Natural killer cell treated with Interleukin-12 subunit alpha and Interleukin-12 subunit beta and Interleukin-15 and Interleukin-18, amount 100 ng/mL, for 72 hours (primary cell): ENCODE measurements at regions not wholly inside any gene's neighbourhood (a gene's known extent, or its start where the extent isn't known, plus 50 kb on each side); places are given as distances from the start of the nearest gene placed in this dataset.

Experiments used
- ATAC-seq, 2 donors: fragments of 150-1000 bp; cut with Tn5 transposase in 1 of 2; sonication (Bioruptor Pico), chemical (Tn5 transposase) in 1 of 2; 2 replicates each; pipeline ENCODE4 v1.10.0; 2021
- DNase-seq: peaks from one replicate; pipeline ENCODE4 v3.0.0; 2022; ENCODE audit warnings: low spot score
- H3K27ac Mint-ChIP-seq, 2 donors: 1 replicate in 1 of 2; 2 replicates in 1 of 2; pipeline ENCODE4 v1.8.0; 2022; ENCODE audit warnings: mixed read lengths in 2 of 2, mild to moderate bottlenecking in 1 of 2, moderate library complexity in 1 of 2
- H3K27me3 Mint-ChIP-seq, 2 donors: 1 replicate in 1 of 2; 2 replicates in 1 of 2; pipeline ENCODE4 v1.8.0; 2022; ENCODE audit warnings: mixed read lengths in 2 of 2
- H3K36me3 Mint-ChIP-seq: one replicate; pipeline ENCODE4 v1.8.0; 2022; ENCODE audit warnings: mixed read lengths
- H3K4me1 Mint-ChIP-seq, 2 donors: 1 replicate in 1 of 2; 2 replicates in 1 of 2; pipeline ENCODE4 v1.8.0; 2022; ENCODE audit warnings: low read depth in 2 of 2, mixed read lengths in 2 of 2, mild to moderate bottlenecking in 1 of 2
- H3K4me3 Mint-ChIP-seq: one replicate; pipeline ENCODE4 v1.8.0; 2022; ENCODE audit warnings: mixed read lengths
- H3K9me3 Mint-ChIP-seq: 2 replicates; pipeline ENCODE4 v1.8.0; 2022; ENCODE audit warnings: mixed read lengths

GRCh38 chr3:43198791-43199644 is 87.3 kb upstream of the SNRK start:
- Mint-ChIP-seq H3K4me3 (no peak overlapping the region), H3K36me3 (no peaks in the 10 kb centered on the region), H3K9me3 (no peaks in the 10 kb centered on the region), H3K27me3 (peaks cover 0 to 7% of the 10 kb centered on the region in 2 donors), H3K4me1 (peaks cover 6 to 8% of the 10 kb centered on the region in 2 donors), H3K27ac (no peak overlapping the region)
- no peak for ATAC-seq
- no peak for DNase-seq

- H3K4me3 Mint-ChIP-seq, result no peak overlapping the region
- ATAC-seq (no peak), DNase-seq (no peak)
- peaks cover 0 to 7% of the 10 kb centered on the region in 2 donors for H3K27me3 Mint-ChIP-seq
- no peaks in the 10 kb centered on the region for H3K9me3 Mint-ChIP-seq
- no peaks in the 10 kb centered on the region for H3K36me3 Mint-ChIP-seq
- H3K4me1 Mint-ChIP-seq, result peaks cover 9 to 12% of the 10 kb centered on the region in 2 donors
- no peak overlapping the region for H3K27ac Mint-ChIP-seq
These were observed 88.0 kb upstream of the SNRK start for GRCh38 chr3:43198301-43198700.

DNA sequence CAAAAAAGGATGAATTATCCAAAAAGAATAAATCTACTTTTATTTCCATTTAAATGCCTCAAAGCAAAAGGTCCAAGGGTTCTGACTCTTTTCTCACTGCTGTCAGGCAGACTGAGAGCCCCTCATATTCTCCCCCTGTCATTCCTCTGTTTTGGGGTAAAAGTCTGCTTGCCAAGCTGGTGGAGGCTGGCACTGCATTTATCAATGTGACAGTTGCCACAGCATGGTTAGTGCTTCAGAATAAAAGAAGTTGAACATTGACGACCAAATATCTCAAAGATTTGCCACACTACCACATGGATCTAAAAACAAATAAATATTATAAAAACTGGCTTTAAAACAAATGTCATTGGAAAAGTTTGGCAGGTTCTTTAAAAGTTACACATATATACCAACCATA is 89.2 kb upstream of the SNRK start:
- Mint-ChIP-seq H3K27ac (no peak overlapping the region), H3K4me3 (no peak overlapping the region), H3K36me3 (no peaks in the 10 kb centered on the region), H3K27me3 (peaks cover 0 to 7% of the 10 kb centered on the region in 2 donors), H3K9me3 (no peaks in the 10 kb centered on the region), H3K4me1 (peaks cover 9 to 12% of the 10 kb centered on the region in 2 donors)
- DNase-seq (no peak), ATAC-seq (no peak)

DNA sequence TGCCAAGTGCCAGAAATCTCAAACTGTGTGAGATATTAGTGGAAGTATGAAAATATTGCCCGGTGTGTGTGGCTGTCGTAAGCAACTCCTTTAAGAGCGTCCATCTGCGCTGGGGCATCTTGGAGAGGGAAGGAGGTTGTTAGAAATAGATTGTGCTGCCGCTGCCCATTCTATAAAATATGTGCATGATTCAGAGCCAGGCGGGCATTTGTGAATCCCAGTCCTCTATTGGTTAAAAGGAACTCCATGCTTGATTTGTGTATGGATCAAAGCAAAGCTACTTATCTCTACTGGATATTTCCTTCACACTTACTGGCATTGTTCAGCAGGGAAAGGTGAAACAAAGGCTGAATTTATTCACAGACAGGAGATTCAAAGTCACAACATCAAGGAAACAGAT is 89.6 kb upstream of the SNRK start:
- ATAC-seq, result no peak

GRCh38 chr3:43195115-43195498 is 89.2 kb upstream of the POMGNT2 start:
- no peaks in the 10 kb centered on the region for H3K9me3 Mint-ChIP-seq
- H3K4me3 Mint-ChIP-seq, result no peak overlapping the region
- no peaks in the 10 kb centered on the region for H3K36me3 Mint-ChIP-seq
- peaks cover 9 to 12% of the 10 kb centered on the region in 2 donors for H3K4me1 Mint-ChIP-seq
- H3K27ac Mint-ChIP-seq, result peak overlapping the region in 1 of 2 donors; percentile 80
- ATAC-seq, result no peak
- H3K27me3 Mint-ChIP-seq, result no peaks in the 10 kb centered on the region
- no peak for DNase-seq

More for the DNA sequence above, 89.6 kb upstream of the SNRK start:
- no peaks in the 10 kb centered on the region for H3K9me3 Mint-ChIP-seq
- H3K36me3 Mint-ChIP-seq, result no peaks in the 10 kb centered on the region
- DNase-seq, result no peak
- peaks cover 9 to 12% of the 10 kb centered on the region in 2 donors for H3K4me1 Mint-ChIP-seq
- peaks cover 0 to 7% of the 10 kb centered on the region in 2 donors for H3K27me3 Mint-ChIP-seq
- no peak overlapping the region for H3K27ac Mint-ChIP-seq
- no peak overlapping the region for H3K4me3 Mint-ChIP-seq

DNA sequence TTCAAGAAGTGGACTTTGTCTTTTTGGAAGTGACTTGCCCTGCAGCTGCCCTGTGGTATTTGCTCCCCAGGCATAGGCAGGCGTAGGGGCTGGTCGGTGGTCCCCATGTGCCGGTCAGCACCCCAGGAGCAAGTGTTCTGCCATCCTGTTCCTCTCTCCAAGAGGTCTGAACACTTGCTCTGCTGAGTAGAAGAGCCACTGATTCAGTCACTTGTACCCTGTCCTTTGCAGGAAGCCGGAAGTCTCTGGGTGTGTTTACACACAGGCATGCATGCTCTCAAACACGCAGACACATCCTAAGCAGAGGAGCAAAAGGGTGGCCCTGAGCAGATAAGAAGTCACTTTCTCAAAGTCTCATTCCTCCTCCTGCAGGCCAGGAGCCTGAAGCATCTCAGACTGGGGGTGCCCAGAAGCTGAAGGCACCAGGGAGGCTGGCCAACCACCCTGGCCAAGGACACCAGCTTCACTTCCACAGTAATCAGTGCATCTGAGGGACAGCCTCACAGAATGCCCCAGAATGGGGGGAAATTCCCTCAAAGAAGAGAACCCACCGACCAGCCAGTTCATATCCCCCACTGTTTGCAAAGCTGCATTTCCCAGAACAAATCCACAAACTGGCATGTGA is 88.7 kb upstream of the POMGNT2 start:
- no peaks in the 10 kb centered on the region for H3K9me3 Mint-ChIP-seq
- H3K27me3 Mint-ChIP-seq, result no peaks in the 10 kb centered on the region
- no peaks in the 10 kb centered on the region for H3K36me3 Mint-ChIP-seq
- peaks cover 9 to 12% of the 10 kb centered on the region in 2 donors for H3K4me1 Mint-ChIP-seq
- peak overlapping the region; percentile 44 for H3K4me3 Mint-ChIP-seq
- peak overlapping the region; percentile 78 to 80 for H3K27ac Mint-ChIP-seq
- ATAC-seq (peak; percentile 40 to 70), DNase-seq (no peak)

- Mint-ChIP-seq H3K9me3 (no peaks in the 10 kb centered on the region), H3K27ac (peak overlapping the region; percentile 78 to 80), H3K36me3 (no peaks in the 10 kb centered on the region), H3K27me3 (no peaks in the 10 kb centered on the region), H3K4me1 (peaks cover 9 to 12% of the 10 kb centered on the region in 2 donors), H3K4me3 (peak overlapping the region; percentile 44)
- no peak for ATAC-seq
- DNase-seq, result no peak
These were observed 88.2 kb upstream of the POMGNT2 start for GRCh38 chr3:43194069-43194468.

DNA sequence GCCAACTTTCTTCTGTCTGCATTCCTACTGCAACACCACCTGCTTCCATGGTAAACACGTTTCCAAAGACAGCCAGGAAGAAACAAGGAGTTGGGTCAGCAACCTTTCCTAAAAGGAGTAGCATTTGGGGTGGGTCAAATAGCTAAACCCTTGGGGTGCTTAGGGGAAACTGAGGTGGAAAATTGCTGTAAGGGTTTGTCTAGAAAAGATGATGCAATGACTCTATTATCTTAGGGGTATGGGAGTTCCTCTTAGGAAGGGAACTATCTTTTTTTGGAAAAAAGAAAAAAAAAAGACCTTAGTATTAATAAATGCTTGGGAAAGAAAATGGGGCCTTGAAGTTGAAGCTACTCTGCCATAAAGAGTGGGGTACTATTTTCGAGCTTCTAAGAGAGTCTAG is 86.1 kb upstream of the POMGNT2 start:
- DNase-seq (no peak), ATAC-seq (no peak)
- no peaks in the 10 kb centered on the region for H3K27me3 Mint-ChIP-seq
- no peaks in the 10 kb centered on the region for H3K36me3 Mint-ChIP-seq
- H3K4me1 Mint-ChIP-seq, result peaks cover 9% of the 10 kb centered on the region in 2 donors
- no peak overlapping the region for H3K27ac Mint-ChIP-seq
- H3K4me3 Mint-ChIP-seq, result no peak overlapping the region
- no peaks in the 10 kb centered on the region for H3K9me3 Mint-ChIP-seq

DNA sequence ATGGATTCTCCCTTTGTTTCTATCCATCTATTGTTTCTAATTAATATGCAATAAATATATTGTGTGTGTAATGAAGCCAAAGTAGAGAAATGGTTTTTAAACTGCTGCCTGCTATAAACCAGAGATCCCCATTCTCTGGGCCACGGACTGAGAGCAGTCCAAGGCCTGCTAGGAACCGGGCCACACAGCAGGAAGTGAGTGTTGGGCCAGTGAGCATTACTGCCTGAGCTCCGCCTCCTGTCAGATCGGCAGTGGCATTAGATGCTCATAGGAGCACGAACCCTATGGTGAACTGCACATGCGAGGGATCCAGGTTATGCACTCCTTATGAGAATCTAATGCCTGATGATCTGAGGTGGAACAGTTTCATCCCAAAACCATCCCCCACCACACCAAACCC is 85.2 kb upstream of the POMGNT2 start:
- Mint-ChIP-seq H3K36me3 (no peaks in the 10 kb centered on the region), H3K4me1 (peaks cover 9% of the 10 kb centered on the region in 2 donors), H3K4me3 (no peak overlapping the region), H3K27ac (no peak overlapping the region), H3K27me3 (no peaks in the 10 kb centered on the region), H3K9me3 (no peaks in the 10 kb centered on the region)
- ATAC-seq (no peak), DNase-seq (no peak)

- ATAC-seq (no peak), DNase-seq (no peak)
- no peaks in the 10 kb centered on the region for H3K36me3 Mint-ChIP-seq
- H3K27ac Mint-ChIP-seq, result no peak overlapping the region
- peaks cover 9% of the 10 kb centered on the region in 2 donors for H3K4me1 Mint-ChIP-seq
- no peaks in the 10 kb centered on the region for H3K27me3 Mint-ChIP-seq
- no peak overlapping the region for H3K4me3 Mint-ChIP-seq
- H3K9me3 Mint-ChIP-seq, result no peaks in the 10 kb centered on the region
These were observed 84.8 kb upstream of the POMGNT2 start for GRCh38 chr3:43190670-43191069.

- Mint-ChIP-seq H3K9me3 (no peaks in the 10 kb centered on the region), H3K27ac (no peak overlapping the region)
These were observed 82.1 kb upstream of the POMGNT2 start for GRCh38 chr3:43187836-43188479.

GRCh38 chr3:43185983-43186314 is 80.1 kb upstream of the POMGNT2 start:
- DNase-seq (no peak), ATAC-seq (no peak)
- H3K27ac Mint-ChIP-seq, result no peak overlapping the region
- H3K9me3 Mint-ChIP-seq, result no peaks in the 10 kb centered on the region
- no peaks in the 10 kb centered on the region for H3K27me3 Mint-ChIP-seq
- no peaks in the 10 kb centered on the region for H3K36me3 Mint-ChIP-seq
- no peak overlapping the region for H3K4me3 Mint-ChIP-seq
- H3K4me1 Mint-ChIP-seq, result peaks cover 12 to 13% of the 10 kb centered on the region in 2 donors

More at GRCh38 chr3:43187836-43188479, 82.1 kb upstream of the POMGNT2 start:
- no peak for DNase-seq
- Mint-ChIP-seq H3K4me1 (no peaks in the 10 kb centered on the region), H3K4me3 (no peak overlapping the region), H3K27me3 (no peaks in the 10 kb centered on the region), H3K36me3 (no peaks in the 10 kb centered on the region)
- no peak for ATAC-seq

DNA sequence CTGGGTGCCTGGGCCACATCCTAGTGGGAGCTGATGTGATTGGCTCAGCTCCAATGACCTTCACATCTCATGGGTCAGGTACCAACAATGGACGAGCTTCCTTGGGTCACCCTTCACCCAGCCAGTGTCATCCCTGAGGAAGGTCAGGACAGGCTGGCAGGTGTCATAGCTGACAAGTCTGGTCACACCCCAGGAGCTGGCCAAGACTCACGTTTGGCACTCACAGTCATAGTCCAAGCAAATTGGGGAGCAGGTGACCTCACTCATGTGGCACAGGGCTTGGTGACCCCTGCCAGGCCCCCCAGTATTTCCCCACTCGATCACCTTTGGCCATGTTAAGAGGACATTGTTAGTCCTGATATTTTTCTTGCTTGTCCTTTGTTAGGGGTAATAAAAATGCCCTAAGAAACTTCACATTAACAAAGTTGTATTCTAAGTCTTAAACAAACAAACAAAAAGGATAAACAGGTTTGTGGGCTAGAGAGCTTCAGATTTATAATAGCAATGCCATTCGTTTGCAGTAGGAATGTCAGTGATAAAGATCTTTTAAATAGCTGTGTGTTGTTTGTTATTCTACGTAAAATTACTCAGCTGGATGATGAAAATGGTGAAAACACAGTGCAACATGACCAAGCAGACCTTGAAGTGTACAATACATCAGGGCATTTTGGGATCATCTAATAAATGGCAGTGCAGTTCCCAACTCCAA is 79.5 kb upstream of the POMGNT2 start:
- no peaks in the 10 kb centered on the region for H3K9me3 Mint-ChIP-seq
- no peak overlapping the region for H3K27ac Mint-ChIP-seq
- H3K4me1 Mint-ChIP-seq, result peaks cover 17 to 18% of the 10 kb centered on the region in 2 donors
- DNase-seq (no peak), ATAC-seq (no peak)
- H3K27me3 Mint-ChIP-seq, result no peaks in the 10 kb centered on the region
- H3K4me3 Mint-ChIP-seq, result no peak overlapping the region
- no peaks in the 10 kb centered on the region for H3K36me3 Mint-ChIP-seq
